OCI-LY7 (cell line): ENCODE measurements at regions not wholly inside any gene's neighbourhood (a gene's known extent, or its start where the extent isn't known, plus 50 kb on each side); places are given as distances from the start of the nearest gene placed in this dataset.

Experiments
- BruUV-seq: library from RNA; stranded (reverse); fragments of 400-500 nt; replicated peaks from 2 replicates; lab custom pipeline; 2021; lab: Mats Ljungman, UMichigan
- CTCF ChIA-PET: fragments of 300-600 bp; sonication (Branson Sonifier 250); formaldehyde crosslinking; loops from one replicate; lab custom pipeline; 2022; ENCODE audit warnings: antibody characterized with exemption; ENCODE audit not compliant: unreplicated experiment; lab: Charles Lee
- POLR2A ChIA-PET: fragments of 300-600 bp; sonication (Branson Sonifier 250); formaldehyde crosslinking; loops from one replicate; lab custom pipeline; 2022; ENCODE audit warnings: antibody characterized with exemption; lab: Charles Lee
- DNase-seq: peaks from one replicate; pipeline ENCODE4 v3.0.0-alpha.2; 2015; ENCODE audit warnings: low spot score
- H2AFZ ChIP-seq: fragments of 200-600 bp; sonication (generic), shearing (Covaris generic); 2 replicates; pipeline ENCODE4 v1.6.1; 2014; ENCODE audit warnings: mild to moderate bottlenecking, antibody characterized with exemption, low read length, moderate library complexity
- H3K27ac ChIP-seq: fragments of 200-600 bp; sonication (generic); 2 replicates; pipeline ENCODE4 v1.5.1; 2014; ENCODE audit warnings: mixed run types, low read depth, mild to moderate bottlenecking, moderate library complexity, low read length, inconsistent platforms; ENCODE audit not compliant: poor library complexity, severe bottlenecking
- H3K36me3 ChIP-seq: fragments of 200-600 bp; sonication (generic); 2 replicates; pipeline ENCODE4 v1.6.1; 2014; ENCODE audit warnings: mild to moderate bottlenecking, antibody characterized with exemption, low read length, moderate library complexity, mixed read lengths; ENCODE audit not compliant: insufficient read depth
- H3K4me1 ChIP-seq: fragments of 200-600 bp; sonication (generic); 2 replicates; pipeline ENCODE4 v1.5.1; 2014; ENCODE audit warnings: mild to moderate bottlenecking, low read length; ENCODE audit not compliant: insufficient read depth, poor library complexity, severe bottlenecking
- H3K4me2 ChIP-seq: fragments of 200-600 bp; sonication (generic); 2 replicates; pipeline ENCODE4 v1.6.1; 2014; ENCODE audit warnings: mild to moderate bottlenecking, low read length
- H3K4me3 ChIP-seq: fragments of 200-600 bp; sonication (generic); 2 replicates; pipeline ENCODE4 v1.5.1; 2014; ENCODE audit warnings: mild to moderate bottlenecking, low read depth, low read length; ENCODE audit not compliant: poor library complexity, severe bottlenecking
- H3K79me2 ChIP-seq: fragments of 200-600 bp; sonication (generic); 2 replicates; pipeline ENCODE4 v1.6.1; 2016; ENCODE audit warnings: low read depth, mild to moderate bottlenecking, low read length, moderate library complexity, mixed read lengths; ENCODE audit not compliant: insufficient read depth
- H3K9me2 ChIP-seq: fragments of 200-600 bp; sonication (generic); 2 replicates; pipeline ENCODE4 v1.6.1; 2016; ENCODE audit warnings: mild to moderate bottlenecking, low read length, mixed read lengths; ENCODE audit not compliant: insufficient read depth
- H3K9me3 ChIP-seq: fragments of 200-600 bp; sonication (generic); 2 replicates; pipeline ENCODE4 v1.6.1; 2014; ENCODE audit warnings: mild to moderate bottlenecking, mixed run types, low read length, mixed read lengths
- H4K20me1 ChIP-seq: fragments of 200-600 bp; sonication (generic); 2 replicates; pipeline ENCODE4 v1.6.1; 2014; ENCODE audit warnings: mild to moderate bottlenecking, antibody characterized with exemption, low read length, moderate library complexity, mixed read lengths; ENCODE audit not compliant: insufficient read depth
- EZH2phosphoT487 ChIP-seq: fragments of 200-600 bp; sonication (generic); IDR thresholded peaks from 2 replicates; pipeline ENCODE4 v1.6.1; 2018; ENCODE audit warnings: low read depth, borderline replicate concordance, mild to moderate bottlenecking, mixed run types, antibody characterized with exemption, low read length, moderate library complexity, mixed read lengths
- intact Hi-C: fragments of 100-400 bp; cut with micrococcal nuclease; formaldehyde crosslinking; loops from one replicate; pipeline ENCODE4 v1.10.0; 2022; ENCODE audit not compliant: unreplicated experiment
- TF ChIP-seq, protein P1 (sequence below): fragments of 200-600 bp; sonication (generic); conservative IDR thresholded peaks from 2 replicates; pipeline ENCODE4 v1.5.1; 2014; ENCODE audit warnings: mild to moderate bottlenecking, antibody characterized with exemption, low read length, moderate library complexity, mixed read lengths

DNA sequence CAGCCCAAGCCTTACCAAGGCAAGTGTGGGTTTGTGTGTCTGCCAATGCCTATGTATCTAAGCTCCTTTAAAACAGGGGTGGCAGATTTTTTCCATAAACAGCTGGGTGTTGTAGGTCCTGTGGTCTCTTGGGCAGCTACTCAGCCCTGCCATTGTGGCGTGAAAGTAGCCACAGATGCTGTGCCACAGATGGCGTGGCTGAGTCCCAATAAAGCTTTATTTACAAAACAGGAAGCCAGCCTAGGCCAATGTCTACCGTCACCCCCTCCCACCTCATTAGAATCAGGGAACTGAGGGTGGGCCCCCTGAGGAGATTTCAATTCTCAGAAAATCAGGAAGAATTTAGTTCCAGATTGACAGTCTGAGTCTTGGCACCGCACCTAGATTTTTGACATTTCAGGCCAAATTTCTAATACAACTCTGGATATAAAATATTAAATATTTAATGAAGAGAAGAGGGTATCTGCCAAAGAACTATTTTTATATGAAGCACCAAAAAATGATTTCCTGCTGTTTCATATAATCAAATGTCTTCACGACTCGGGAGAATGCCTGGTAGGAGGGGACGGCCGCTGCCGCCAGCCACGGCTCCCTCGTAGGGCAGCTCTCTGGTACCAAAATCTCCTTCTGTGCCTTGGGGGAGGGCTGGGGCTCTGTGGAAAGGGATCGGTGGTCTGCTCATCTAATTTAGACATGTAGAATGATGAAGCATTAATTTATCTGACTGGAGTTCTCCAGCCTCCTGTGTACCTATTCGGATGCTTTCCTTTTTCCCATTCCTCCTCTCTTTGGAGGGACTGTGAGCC is 420.9 kb downstream of the IRX2 start:
- H2AFZ ChIP-seq, result no peak overlapping the region
- H3K36me3 ChIP-seq, result no peaks in the 10 kb centered on the region
- H3K27ac ChIP-seq, result no peak overlapping the region
- POLR2A ChIA-PET, result no interaction called here
- H3K9me3 ChIP-seq, result no peaks in the 10 kb centered on the region
- H4K20me1 ChIP-seq, result no peaks in the 10 kb centered on the region
- TF ChIP-seq, protein P1, sequence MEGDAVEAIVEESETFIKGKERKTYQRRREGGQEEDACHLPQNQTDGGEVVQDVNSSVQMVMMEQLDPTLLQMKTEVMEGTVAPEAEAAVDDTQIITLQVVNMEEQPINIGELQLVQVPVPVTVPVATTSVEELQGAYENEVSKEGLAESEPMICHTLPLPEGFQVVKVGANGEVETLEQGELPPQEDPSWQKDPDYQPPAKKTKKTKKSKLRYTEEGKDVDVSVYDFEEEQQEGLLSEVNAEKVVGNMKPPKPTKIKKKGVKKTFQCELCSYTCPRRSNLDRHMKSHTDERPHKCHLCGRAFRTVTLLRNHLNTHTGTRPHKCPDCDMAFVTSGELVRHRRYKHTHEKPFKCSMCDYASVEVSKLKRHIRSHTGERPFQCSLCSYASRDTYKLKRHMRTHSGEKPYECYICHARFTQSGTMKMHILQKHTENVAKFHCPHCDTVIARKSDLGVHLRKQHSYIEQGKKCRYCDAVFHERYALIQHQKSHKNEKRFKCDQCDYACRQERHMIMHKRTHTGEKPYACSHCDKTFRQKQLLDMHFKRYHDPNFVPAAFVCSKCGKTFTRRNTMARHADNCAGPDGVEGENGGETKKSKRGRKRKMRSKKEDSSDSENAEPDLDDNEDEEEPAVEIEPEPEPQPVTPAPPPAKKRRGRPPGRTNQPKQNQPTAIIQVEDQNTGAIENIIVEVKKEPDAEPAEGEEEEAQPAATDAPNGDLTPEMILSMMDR, result no peak
- no TSS peak for BruUV-seq
- DNase-seq, result no peak
- H3K4me3 ChIP-seq, result no peak overlapping the region
- intact Hi-C loops, result no loop called here
- no peaks in the 10 kb centered on the region for H3K4me1 ChIP-seq
- H3K4me2 ChIP-seq, result no peak overlapping the region
- no peaks in the 10 kb centered on the region for H3K79me2 ChIP-seq
- no peaks in the 10 kb centered on the region for H3K9me2 ChIP-seq
- CTCF ChIA-PET, result no interaction called here

DNA sequence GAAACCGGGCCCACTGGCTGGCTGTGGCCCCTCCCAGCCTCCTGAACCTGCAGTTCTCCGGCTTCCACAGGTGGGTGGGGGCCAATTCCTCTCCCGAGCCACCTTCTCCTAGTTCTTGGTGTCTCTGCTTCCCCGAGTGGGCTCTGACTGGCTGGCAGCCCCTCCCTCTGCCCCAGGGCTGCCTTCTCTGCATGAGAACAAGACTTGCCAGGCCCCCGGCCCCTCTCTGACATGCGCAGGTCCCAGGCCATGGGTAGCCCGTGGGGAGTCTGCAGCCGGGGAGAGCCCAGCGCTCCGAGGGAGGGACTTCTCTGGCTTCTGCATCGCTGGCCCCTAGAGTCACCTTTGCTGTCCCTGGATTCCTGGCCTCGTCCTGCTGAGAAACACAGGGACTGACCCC is 421.7 kb downstream of the IRX2 start:
- Histone ChIP-seq H2AFZ (no peak overlapping the region), H3K36me3 (no peaks in the 10 kb centered on the region), H3K4me1 (no peaks in the 10 kb centered on the region), H3K9me2 (no peaks in the 10 kb centered on the region), H4K20me1 (no peaks in the 10 kb centered on the region), H3K79me2 (no peaks in the 10 kb centered on the region), H3K4me2 (no peak overlapping the region), H3K4me3 (no peak overlapping the region), H3K9me3 (no peaks in the 10 kb centered on the region), H3K27ac (no peak overlapping the region)
- ChIA-PET POLR2A (no interaction called here), CTCF (no interaction called here)
- DNase-seq, result no peak
- no peak for TF ChIP-seq EZH2phosphoT487
- TF ChIP-seq, protein P1, result no peak
- BruUV-seq, result no TSS peak
- intact Hi-C loops, result no loop called here

DNA sequence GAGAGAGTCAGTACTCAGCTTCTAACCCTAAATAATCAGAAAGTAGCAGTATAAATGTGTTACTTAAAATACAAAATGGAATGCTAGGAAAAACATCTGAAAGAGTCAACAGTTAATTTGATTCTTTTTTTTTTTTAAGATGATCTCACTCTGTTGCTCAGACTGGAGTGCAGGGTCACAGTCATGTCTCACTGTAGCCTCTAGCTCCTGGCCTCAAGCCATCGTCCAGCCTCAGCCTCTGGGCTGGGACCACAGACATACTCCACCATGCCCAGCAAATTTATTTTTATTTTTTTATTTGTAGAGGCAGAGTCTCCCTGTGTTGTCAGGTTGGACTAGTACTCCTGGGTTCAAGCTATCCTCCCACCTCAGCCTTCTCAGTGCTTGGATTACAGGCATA is 424.9 kb downstream of the IRX2 start:
- POLR2A ChIA-PET, result interaction anchor here (0.6 to 0.7 kb wide), 2 partner anchors 129 to 1229 kb away, joined by 3 to 5 read pairs; no protein-coding TSS in a partner anchor
- no peak overlapping the region for H3K4me3 ChIP-seq
- CTCF ChIA-PET, result no interaction called here
- no peaks in the 10 kb centered on the region for H3K9me3 ChIP-seq
- DNase-seq, result no peak
- intact Hi-C loops, result no loop called here
- no peaks in the 10 kb centered on the region for H3K9me2 ChIP-seq
- H3K4me2 ChIP-seq, result no peak overlapping the region
- H3K79me2 ChIP-seq, result no peaks in the 10 kb centered on the region
- no peak overlapping the region for H3K27ac ChIP-seq
- H3K4me1 ChIP-seq, result no peaks in the 10 kb centered on the region
- no peak overlapping the region for H2AFZ ChIP-seq
- H3K36me3 ChIP-seq, result no peaks in the 10 kb centered on the region
- H4K20me1 ChIP-seq, result no peaks in the 10 kb centered on the region
- BruUV-seq, result no TSS peak
- TF ChIP-seq, protein P1, result no peak
- no peak for TF ChIP-seq EZH2phosphoT487
